ENCODE measurements at regions not wholly inside any gene's neighbourhood (a gene's known extent, or its start where the extent isn't known, plus 50 kb on each side); places are given as distances from the start of the nearest gene placed in this dataset.
"Not testable (repeated sequence)": the region's sequence is repeated elsewhere in the genome, so short reads cannot be mapped to it uniquely, and the experiment has no call there.

DNA sequence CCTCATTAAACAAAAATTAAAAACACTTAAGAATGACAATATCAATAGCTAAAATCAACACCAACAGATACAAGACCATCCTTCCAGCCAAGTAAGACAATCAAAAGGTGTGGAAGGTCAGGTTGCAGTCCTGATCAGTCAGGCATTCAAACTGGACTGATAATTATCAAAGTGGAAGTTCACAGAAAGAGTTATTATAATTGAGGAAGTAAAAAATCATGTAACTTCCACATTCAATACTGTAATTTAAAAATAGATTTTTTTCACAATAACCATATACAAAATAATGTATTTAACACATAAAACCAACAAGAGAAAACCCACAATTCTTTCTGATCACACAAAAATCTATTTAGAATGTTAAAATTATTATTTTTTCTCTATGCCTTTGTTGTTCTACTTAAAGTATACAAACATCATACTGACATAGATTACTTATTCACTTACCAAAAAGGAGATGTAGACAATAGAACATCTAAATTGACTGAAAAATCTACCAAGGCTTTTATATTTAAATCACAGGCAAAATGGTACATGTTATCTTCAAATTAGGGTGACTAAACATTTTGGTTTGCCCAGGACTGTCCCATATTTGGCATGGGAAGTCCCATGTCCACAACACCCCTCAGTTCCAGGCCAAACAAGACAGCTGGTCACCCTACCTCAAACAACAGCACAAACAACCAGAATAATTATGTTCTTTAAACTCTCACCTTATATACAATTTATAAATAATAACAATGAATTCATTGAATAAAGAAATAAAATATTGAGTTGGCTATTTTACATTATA lies 142.5 kb upstream of the SLC24A2 start:
- no peak for DNase-seq

DNA sequence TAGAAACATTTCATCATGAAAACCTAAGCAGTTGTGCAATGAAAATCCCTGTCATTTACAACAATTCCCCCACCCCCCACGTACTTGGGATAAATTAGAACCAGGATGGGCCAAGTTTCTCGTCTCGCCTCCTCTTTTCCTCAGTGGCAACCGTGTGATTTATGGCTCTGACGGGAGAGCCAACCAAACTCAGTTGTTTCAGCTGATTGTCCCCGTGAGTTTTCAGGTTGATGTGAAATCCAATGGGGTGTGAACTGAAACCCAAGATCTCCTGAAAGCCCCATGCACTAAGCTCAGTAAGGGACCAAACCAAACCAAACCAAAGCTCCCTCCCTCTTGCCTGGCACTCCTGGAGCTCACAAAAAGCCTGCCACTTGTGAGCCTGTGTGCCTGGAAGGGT lies 138.7 kb upstream of the SLC24A2 start:
- no peak for DNase-seq

DNA sequence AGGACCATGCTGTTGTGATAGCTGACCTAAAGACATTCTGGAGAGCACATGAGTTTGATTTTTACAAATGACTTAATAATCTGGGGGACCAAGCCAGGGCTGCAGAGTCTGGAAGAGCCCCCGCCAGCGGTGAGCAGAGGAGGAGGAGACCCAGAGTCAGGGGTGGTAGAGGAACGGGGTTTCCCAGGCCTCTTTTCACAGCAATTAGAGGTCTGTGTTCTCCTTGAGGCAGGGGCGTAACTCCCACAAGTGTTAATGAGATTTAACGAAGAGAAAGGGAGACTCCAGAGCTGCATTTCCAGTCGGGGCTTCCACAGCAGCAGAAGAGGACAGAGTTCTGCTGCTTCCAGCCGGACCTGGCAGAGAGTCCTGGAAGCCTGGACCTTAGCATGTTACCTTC lies 137.9 kb upstream of the SLC24A2 start:
- no peak for DNase-seq

DNA sequence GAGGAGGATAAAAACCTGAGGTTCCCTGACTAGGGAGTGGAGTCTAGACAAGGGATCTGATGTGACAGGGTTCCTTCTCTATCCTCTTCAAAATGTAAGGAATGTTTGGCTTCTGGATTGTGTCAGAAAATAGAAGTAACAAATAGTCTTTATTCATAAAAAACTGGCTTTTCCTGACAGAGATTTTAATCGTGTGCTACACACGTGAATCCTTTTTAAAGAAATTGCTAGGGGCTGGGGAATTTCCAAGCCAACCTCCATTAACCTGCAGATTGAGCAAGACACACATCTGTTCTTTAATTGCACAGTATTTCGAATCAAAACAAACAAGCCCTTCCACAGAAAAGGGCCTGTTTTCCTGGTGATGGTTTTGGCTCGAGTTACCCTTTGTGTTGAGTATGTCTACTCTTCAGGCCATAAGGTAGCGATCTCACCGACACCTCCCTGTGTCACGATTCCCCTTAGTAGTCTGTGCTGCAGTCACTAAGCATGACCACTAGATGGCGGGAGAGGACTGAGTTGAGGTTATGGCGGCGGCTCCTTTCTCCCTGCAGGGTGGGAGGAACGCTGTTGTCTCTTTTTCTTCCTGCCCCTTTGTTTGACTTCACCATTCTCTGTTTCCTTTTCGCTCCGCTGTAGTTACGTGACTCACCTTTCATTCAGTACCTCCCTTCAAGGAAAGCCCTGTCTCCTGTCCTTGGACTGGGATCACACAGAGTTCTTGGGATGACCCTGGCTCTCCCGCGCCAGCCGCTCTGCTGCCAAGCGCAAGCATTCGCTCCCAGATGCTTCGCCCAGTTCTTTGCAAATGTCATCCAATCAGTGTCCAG lies 137.1 kb upstream of the SLC24A2 start:
- DNase-seq, result peak; percentile 28

DNA sequence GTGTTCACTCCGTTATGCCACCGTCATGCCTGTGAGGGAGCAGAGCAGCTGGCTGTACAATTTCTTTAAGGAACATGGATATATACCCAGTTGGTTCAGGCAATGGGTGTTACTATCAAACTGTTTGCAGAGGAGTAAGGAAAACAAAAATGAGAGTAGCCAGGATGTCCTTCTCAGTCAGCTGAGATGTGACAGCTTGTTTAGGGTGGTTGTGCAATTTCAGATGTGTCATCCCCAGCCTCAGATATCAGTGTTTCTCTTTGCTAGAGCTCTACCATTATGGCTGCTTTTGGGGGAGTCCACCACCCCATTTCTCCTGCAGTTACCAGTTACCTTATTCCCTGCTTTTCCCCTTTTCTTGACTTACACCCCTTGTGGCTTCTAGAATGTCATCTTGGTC lies 135.2 kb upstream of the SLC24A2 start:
- no peak for DNase-seq

DNA sequence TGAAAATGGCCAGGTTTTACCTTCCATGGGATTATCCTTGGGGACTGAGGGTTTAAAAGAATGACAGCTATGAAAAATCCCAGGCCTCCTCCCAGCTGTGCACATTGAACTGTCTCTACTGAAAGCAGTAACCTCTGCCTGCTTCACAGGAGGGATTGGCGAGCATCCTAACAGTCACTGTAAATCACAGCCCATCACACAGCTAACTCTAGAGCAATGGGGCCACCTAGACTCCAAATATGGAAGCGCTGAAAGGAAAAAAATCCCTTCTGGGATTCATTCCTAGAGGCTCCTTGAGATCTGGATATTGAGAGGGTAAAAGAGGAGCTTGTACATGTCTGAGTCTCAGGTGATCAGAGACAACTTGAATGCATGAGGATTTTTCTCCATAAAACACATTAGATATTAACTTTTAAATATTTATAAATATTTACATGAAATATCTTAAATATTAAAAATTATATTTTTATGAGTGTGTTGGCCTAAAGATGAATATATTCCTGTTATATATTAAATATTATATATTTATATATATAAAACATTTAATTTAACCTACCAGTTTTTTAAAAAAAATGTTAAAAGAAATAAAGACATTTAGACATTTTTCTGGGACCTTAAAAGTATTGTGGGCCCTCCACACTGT lies 133.8 kb upstream of the SLC24A2 start:
- peak; percentile 72 for DNase-seq

DNA sequence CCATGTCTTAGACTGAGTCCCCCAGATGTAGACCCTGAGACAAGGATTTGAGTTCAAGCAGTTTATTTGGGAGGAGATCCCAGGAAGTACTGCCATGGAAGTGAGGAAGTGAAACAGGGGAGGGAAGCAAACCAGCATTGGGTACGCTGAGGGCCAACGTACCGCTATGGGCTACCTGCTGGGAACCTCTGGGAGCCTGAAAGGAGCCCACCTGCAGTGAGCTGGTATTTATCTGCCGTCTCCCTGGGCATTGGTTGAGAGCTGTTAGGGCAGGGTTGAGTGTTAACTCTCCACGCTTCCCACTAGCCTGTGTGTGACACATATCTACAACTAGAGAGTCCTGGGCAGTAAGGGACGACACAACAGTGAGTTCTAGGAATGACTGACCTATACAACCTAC lies 131.6 kb upstream of the SLC24A2 start:
- no peak for DNase-seq

DNA sequence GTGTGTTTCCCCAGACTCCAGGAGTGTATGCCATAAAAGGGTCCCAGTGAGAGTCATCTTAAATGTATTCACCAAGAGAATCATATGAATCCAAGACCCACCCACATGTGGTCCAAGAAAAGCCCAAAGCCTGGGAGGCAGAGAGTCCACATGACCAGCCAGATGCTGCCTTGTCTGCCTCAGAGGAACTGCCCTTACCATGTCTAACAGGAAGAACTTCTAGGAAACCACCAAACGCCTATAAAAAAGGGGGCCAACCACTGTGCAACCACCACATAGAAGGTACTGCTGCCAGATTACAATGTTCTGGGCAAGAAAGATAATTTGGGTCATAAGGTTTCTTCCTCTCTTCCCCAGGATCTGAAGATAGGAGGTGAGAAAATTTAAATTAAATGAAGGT lies 129.8 kb upstream of the SLC24A2 start:
- DNase-seq, result no peak

DNA sequence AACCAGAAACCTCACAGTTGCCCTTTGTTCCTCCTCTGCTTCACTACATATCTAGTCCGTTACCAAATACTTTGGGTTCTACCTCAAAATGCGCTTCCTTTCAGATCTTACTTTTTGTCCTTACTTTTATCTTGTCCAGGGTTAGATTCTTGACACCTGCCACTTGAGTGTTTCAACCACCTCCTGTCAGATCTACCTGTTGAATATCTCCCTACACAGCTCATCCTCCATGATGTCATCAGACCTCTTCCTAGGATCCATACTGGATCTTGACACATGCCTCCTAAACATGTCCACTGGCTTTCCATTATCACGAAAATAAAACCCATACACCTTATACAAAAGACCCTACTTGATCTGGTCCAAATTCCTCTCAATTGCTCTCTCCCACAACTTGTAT lies 125.2 kb upstream of the SLC24A2 start:
- no peak for DNase-seq

DNA sequence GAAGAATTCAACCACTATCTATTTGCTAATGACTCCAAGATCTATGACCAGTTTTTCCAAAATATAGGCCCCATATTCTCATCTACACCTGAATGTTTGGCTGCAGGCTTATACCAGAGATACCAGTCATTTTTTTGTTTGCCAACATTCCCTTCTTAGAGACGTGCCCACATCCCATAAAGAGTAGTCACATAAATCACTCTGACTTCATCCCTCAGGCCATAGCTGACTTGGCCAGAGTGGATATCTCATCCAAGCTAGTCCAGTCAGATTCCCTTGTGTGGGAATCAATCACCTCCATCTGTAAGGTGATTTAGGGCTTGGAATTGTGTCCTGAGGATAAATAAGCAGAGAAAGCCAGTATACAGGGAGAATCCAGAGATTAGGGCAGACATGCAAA lies 124.3 kb upstream of the SLC24A2 start:
- no peak for DNase-seq

DNA sequence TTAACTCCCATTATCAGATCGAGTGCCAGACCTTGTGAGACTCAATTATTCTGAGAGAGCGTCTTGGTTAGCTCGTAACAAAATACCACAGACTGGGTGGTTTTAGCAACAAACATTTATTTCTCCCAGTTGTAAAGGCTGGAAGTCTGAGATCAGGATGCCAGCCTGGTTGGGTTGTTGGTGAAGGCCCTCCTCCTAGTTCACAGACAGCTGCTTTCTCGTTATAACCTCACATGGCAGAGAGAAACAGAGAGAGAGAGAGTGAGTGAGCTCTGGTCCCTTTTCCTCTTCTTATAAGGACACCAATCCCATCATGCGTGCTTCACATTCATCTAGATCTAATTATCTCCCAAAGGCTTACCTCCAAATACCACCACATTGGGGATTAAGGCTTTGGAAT lies 114.2 kb upstream of the SLC24A2 start:
- DNase-seq, result no peak

DNA sequence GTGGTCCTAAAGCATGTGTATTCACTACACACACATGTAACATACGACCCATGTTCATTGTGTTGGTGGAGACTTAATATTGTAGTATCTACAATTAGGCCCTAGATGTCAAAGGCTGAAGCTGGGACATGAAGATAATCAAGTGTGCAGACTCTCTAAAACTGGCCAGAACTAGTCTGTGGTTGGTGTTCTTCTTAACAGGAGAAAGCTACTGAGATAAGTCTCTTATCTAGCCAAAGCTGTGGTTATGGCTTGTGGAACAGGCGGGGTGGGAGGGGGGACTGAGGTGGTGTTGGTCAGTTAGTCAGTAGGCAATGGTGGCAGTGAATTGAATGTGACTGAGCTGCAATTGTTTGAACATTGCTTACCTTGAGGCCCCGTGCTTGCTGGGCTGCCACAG lies 112.7 kb upstream of the SLC24A2 start:
- DNase-seq, result no peak

DNA sequence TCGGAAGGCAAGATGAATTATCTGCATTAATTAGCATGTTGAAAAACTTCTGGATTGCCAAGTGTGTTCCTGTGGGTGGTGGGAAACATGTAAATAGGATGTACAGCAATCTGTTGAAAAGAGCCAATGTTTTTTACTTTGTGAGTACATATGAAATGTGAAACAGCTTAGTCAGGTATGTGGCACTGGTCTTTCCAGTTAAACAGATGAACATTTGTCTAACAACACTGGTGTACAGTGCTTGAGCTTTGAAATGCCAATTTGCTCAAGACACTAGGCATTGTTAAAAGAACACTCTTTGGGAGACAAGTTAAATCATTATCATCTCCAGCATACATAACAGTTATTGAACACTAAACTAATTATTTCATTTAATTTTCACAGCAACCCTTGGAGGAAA lies 107.3 kb upstream of the SLC24A2 start:
- no peak for DNase-seq

DNA sequence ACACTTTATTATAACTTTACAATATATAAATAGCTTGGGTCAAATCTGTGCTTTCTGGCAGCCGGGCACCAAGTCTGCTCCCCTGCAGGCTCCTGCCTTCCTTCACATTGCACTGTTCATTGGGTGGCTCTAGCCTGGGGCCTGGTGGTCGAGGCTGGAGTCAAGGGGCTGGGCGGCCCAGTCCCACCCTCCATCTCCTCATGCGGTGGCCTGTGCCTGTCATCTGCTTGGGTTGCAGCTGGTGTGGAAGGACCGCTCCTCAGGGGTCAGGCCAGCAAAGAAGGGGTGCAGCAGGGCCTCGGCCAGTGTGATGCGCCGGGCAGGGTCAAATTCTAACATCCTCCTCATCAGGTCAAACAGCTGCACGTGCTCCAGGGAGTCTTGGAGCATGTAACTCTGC lies 106.7 kb upstream of the SLC24A2 start:
- not testable (repeated sequence) for DNase-seq

DNA sequence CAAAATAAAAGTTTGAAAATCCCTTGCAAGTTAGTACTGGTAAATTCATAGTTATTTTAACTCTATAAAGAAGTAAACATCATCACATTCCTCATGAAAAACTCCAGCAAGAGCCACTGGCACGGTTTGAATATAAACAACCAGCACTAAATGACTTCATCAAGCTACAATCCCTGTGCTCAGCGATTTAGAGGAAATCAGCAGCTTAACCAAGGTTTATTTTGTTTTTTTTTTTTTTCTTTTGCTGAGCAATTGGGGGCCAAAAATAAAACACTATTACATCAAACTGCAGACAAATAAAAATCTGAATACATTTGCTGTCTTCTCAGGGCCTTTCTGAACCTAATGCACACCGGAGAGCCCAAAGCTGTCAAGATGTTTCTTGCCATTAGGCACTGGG lies 106.2 kb upstream of the SLC24A2 start:
- no peak for DNase-seq

DNA sequence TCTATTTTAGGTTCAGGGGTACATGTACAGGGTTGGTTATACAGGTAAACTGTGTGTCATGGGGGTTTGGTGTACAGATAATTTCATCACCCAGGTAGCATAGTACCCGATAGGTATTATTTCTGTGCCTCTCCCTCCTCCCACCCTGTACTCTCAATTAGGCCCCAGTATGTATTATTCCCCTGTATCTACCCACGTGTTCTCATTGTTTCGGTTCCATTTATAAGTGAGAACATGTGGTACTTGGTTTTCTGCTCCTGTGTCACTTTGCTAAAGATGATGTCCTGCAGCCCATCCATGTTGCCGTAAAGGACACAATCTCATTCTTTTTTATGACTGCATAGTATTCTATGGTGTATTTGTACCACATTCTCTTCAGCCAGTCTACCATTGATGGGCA lies 96.8 kb upstream of the SLC24A2 start:
- DNase-seq, result no peak

DNA sequence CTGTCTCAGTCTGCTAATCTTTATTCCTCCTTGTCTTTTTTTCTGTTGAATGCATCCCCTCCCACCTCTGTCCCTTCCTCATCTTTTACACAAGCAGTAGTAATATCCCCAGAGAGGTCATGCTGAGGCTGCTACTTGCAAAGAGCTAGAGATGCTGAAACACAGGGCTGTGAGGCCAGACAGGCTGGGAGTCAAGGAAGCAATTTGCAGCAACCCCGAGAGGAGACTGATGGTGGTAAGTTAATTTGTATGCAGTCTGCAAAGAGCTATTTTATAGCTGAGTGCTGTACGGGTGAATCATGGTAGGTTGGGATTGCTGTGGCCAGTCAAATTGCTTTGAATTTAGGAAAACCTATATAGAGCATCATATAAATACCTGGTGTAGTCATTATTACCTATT lies 90.2 kb upstream of the SLC24A2 start:
- DNase-seq, result no peak

DNA sequence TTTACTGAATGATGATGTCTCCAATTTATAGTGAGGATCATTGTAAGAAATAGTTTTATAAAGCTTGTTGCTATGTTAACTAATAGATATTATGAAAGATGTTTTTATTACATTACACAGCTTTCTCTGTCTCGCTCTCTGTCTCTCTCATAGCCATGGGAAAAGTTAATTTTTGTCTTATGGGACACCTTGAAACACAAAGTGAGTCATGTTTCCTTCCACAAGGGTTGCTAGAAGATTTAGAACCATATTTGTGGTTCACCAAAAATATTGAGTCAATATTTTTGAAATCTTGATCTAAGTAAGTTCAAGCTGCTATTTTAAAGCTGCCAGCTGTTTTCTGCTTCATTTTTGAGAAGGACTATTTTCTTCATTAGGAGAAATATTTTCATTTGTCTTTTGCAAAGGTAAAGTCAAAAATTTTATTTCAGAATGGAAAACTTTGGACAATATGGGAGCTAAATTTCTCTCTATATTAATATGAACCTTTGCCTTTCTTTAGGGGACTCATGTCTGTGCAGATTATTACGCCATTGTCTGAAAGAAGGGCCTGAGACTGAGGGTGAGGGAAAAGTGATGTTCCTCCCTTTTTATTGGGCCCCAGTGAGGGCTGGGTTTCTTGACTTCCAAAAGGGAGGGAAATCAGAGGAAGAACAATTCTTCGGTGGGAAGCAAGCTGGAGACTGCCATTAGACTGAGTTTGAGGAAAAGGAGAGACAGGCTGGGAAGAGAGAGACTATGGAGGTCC lies 87.9 kb upstream of the SLC24A2 start:
- no peak for DNase-seq

DNA sequence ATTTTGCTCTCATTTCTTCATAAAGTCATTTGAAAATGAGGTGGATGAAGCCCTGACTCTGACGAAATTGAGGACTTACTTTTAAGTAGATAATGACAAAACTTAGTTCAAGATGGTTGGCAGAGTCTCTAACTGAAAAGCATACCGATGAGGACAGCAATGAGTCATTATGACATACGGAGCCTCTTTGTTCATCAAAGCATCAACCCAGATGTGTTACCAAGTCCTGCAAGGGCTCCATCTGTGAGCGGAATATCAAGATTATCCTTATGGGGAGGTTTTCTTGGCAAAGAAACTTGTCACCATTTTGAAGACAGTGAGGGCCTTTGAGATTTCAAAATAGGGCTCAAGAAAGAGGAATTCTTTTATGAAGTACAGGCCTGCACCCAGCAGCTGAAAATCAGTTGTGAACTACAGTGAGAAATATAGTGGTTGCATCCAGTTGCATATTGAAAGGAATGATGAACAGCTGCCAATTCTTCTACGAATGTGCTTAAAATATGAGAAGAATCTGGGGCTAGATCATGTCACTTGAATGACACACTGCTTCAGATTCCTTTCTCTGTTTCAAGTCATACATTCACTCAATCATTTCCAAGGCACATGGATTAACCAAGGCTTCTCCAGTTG lies 86.6 kb upstream of the SLC24A2 start:
- no peak for DNase-seq

DNA sequence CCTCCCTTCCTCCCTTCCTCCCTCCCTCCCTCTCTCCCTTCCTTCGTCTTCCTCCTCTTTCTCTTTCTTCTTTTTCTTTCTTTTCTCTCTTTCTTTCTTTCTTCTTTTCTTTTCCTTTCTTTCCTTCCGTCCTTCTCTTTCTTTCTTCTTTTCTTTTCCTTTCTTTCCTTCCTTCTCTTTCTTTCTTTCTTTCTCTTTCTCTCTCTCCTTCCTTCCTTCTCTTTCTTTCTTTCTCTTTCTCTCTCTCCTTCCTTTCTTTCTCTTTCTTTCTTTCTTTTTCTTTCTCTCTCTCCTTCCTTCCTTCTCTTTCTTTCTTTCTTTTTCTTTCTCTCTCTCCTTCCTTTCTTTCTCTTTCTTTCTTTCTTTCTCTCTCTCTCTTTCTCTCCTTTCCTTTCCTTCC lies 84.4 kb upstream of the SLC24A2 start:
- not testable (repeated sequence) for DNase-seq

DNA sequence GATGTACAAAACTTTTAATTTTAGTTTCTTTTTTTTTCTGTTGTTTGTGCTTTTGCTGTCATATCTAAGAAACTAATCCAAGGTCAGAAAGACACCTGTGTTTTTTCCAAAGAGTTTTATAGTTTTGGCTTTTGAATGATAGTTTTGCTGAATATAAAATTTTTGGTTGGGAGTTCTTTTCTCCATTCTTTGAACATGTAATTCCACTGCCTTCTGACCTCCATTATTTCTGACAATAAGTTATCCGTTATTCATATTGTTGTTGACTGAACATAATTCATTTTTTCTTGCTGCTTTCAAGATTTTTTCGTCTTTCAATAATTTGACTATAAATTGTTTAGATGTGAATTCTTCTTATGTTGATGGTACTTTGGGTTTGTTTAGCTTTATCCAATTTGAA lies 82.2 kb upstream of the SLC24A2 start:
- no peak for DNase-seq

DNA sequence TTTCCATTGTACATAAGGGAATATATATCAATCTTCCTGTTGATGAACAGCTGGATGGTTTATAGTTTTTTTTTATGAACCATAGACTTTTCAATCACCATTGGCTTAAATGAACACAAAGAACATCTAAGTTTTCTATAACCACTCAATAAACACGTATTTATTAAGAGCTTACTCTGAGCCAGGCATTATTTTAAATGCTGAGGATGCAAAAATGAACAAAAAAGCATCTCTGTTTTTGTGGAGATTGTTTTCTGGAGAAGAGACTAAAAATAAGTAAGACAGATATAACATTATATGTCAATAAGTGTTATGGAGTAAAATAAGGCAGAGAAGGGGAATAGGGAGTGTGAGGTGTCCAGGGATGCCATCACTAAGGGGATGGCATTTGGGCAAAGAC lies 52.1 kb upstream of the SLC24A2 start:
- DNase-seq, result no peak
